NCI-H128 (cell line): ENCODE measurements at regions not wholly inside any gene's neighbourhood (a gene's known extent, or its start where the extent isn't known, plus 50 kb on each side); places are given as distances from the start of the nearest gene placed in this dataset.

ENCODE experiments used
- DNase-seq: peaks from one replicate; lab custom pipeline; 2025; ENCODE audit not compliant: unreplicated experiment; lab: John Stamatoyannopoulos, UW

DNA sequence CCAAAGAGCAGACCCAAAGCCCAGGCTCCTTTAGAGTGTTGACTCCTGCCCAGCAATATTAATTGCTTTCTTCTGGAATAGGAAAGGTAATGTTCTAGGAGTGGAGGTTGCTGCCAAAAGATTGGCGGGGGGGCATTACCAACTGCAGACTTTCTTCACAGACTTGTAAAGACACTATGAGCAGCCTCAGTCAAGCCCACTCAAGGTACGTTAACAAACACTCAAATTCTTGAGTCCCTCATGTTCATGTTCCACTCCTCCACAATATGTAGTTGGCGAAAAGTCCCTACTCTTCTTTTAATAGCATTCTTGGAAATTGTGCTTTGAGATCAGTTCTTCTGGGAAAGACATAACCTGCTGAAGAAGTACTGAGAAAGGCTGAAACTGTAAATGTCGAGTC is 409.2 kb upstream of the KIF2A start:
- DNase-seq = no peak

DNA sequence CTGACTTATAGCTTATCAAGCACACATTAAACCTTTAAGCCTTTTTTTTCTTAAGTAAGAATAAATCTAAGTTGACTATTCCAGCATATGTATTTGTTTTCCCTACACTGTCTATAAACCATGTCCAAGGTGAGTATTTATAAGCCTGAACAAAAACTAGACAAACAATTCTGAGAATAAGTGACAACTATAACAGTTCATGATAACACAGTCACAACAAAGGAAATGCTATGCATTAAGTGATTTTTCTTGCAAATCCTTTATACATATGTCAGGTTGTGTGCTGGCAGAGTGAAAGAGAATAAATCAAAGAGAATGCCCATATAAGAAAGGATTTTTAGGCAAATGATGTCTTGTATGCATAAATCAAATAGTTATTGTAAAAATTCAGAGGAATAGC is 408.8 kb upstream of the KIF2A start:
- DNase-seq = no peak

DNA sequence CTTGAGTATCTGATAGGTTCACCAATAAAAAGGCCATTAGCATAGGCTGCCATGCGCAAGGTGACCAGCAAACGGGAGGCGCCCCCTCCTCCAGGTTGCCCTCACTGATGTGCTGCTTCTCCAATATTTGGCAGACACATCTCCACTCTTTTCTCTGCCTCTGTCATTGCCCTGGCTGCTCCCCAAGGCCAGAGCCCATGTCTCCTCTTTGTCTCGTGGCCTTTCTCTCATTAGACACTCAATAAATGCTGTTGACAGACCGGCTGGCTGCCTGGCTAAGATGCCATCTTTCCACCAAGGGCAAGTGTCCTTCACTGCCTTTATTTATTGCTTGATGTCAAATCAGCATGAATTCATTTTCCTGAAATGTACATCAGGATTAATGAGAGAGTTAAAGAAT is 404.0 kb upstream of the KIF2A start:
- DNase-seq = no peak

DNA sequence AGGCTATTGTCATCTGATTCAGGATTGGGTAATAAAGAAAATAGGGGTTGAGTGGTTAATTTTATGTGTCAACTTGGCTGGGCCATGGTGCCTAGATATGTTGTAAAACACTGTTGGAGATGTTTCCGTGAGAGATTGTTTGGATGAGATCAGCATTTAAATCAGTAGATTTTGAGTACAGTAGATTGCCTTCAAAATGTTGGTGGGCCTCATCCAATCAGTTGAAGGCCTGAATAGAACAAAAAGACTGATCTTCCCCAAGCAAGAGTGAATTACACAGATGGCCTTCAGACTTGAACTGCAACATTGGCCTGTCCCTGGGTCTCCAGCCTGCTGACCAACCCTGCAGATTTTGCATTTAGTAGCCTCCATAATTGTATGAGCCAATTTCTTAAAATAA is 401.3 kb upstream of the KIF2A start:
- DNase-seq = no peak

DNA sequence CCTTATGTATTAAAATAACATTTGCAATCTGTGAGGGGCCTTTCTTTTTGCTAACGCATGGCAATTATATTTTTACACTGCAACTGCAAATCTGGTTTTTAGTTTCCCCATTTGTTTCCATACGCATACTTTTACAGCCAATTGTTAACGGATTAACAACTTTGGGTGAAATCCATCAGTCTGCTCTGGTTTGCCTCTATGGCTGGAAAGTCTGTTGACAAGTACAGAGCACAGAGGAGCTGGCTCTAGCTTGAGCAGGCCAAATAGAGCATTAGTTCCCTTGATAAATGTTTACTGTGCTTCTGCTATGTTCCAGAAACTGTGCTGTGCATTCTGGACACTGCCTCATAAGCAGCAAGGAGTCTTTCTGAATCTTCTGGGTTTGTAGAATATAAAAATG is 400.4 kb upstream of the KIF2A start:
- no peak for DNase-seq

DNA sequence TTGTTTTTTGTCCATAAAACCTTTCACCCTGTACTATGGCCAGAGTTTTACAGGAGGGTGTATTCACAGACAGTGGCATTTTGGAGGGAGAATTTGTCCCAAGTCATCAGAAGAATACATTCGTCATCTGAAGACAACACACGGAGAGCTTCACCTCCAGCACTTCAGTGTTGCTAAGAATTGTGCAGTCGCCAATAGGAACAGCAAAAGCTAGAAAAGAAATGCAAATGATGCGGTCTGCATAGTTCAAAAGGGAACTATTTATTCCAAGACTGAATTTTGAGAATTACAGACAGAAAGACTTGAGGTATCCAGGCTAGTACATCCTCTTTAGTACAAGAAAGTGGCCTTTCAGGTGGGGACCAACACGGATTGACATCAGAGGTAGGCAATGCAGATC is 399.2 kb upstream of the KIF2A start:
- DNase-seq = no peak

DNA sequence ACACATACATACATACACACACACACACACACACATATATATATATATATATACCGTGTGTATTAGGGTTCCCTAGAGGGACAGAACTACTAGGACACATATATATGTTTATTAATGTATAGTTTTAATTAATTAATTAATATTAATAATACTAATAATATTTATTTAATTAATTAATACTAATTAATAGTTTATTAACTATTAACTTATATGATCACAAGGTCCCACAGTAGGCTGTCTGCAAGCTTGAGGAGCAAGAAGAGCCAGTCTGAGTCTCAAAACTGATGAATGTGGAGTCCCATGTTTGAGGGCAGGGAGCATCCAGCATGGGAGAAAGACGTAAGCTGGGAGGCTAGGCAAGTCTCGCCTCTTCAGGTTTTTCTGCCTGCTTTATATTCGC is 398.0 kb upstream of the KIF2A start:
- DNase-seq = no peak

DNA sequence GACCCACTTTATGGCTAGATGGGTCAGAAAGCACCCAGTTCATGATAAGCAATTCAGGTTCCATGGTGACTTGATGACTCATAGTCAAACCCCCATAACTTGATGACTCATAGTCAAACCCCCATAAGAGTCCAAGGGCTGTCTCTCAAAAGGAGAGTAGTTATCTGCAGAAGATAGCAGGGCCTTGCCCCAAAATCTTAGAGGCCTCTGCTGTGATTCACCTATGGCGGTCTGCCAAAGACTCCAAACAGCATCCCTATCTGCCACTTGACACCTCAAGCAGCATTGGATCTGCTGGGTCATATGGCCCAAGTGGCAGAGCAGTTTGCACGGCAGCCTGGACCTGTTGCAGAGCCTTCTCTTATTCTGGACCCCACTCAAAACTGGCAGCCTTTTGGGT is 395.2 kb upstream of the KIF2A start:
- no peak for DNase-seq

DNA sequence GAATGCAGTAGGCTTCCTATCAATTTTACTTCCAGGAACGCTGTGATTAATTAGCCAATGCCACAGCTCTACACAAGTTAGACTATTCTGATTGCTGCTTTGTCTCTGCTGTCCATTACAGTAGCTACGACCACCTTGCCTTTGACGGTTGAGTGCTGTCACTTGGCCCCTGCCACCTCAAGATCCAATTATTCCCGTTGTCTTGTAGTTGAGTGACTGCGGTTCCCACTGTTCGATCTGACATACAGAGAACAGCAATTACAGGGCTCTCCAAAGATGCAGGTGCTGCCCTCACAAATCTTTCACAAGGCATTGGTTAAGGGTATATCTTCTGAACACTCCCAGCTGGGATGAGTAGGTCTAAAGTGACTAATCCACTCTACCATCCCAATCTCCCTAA is 393.4 kb upstream of the KIF2A start:
- DNase-seq = no peak

DNA sequence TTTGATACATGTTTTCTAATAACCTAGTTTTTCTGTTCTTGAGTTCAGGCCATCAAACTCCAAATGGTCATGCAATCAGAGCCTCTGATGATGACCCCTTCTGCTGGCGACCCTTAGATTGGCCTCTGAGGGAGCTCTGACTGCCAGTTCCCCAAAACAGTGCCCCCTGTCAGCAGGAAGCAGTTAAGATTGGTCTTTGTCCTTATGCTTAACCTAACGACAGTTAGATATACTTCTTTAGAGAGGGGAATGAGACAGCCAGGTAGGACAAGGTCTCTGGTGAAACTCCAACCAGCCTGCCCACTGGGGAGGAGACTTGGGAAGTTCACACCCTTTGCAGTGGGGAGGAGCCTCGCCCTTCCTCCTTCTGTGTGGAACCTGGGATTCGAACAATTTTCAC is 390.4 kb upstream of the KIF2A start:
- no peak for DNase-seq

DNA sequence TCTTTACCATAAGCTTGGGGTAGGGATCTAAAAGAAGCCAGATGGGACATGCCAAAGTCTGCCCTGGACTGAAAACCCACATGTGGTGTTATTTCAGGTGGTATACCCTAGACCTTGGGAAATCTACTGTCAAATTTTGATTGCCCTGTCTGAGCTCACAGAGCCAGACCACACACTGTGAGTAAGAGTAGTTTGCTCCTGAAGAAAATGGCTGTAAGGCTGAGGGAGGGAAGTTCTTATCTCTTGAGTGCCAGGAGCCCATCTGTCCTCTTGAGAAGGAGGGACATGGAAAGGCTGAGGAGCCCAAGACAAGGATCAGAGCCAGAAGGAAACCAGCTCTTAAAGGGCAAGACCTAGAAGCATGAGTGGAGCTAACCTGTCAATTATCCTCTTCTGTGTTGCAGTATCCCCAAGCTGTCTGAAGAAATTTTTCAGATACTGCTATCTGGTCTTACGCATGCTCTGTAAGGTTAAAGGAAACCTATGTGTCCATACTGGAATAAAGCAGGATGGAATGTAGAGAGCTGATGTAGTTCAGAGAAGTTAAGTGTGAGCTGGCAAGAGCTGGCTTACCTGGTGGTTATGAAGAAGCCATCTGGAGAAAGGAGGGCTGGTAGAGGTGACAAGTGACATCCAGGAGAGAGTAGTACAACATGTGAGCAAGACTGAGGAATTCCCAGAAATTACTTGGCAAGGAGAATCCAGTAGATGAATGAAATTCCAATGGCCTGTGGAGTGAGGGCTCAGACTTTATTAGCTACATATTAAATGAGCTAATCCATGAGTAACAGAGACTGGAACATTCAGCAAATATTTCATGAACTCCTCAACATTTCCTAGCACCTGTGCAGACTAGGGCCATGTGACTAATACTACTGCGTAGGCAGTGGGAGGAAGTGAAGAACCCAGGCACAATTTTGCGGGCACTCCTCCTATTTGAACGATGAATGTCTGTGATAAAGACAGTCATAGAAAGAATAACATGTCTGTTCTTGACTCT is 389.1 kb upstream of the KIF2A start:
- DNase-seq = no peak

DNA sequence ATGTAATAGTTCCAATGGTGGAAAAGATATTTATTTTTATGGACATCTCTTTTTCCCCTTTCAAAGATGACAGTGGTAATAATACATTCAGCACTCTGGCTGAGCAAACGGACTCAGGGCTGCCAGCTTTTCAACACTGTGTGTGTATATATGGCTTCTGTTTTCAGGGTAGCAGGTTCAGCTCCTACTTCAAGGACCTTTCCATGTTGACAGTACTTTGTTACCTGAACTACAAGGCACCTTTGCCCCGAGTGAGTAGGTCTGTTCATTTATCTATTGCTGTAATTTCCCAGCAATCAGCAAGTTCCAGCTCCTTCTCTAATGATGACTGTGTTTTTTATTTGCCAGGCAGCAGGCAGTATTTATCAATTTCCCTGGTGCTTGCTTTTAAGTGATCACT is 387.4 kb upstream of the KIF2A start:
- DNase-seq = no peak

DNA sequence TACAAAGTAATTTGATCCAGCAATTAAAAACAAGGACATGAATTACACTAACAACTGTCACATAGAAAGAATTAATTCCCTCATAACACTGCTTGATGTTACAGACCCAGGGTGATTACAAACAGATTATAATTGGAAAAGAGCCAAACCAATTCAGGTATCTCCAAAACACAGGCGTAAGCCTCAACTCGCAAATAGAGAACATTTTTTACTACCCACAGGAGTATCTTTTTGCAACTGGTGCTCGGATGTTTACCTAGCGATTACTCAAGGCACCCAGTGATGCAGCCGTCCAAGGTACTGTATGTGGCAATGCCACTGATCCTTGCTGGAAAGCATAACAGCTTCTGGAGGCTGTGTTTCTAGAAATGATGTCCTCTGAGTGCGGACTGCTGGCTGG is 386.1 kb upstream of the KIF2A start:
- no peak for DNase-seq

DNA sequence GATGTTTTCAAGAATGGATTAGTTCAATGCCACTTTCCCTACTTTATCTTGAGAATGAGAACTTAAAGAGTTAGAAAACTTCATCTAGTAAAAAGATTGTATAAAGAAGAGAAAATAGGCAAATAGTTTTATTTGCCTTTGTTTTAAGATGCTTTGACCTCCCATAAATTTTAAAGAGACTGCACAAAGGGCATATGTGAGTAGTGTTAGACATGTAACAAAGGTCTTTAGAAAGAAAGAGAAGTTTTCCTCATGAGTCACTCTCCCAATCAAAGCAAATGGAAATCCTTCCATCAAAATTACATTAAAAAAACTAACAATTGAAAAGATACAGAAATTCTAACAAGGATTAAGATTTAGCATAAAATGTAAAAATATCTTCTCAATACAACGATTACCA is 381.8 kb upstream of the KIF2A start:
- DNase-seq = no peak

DNA sequence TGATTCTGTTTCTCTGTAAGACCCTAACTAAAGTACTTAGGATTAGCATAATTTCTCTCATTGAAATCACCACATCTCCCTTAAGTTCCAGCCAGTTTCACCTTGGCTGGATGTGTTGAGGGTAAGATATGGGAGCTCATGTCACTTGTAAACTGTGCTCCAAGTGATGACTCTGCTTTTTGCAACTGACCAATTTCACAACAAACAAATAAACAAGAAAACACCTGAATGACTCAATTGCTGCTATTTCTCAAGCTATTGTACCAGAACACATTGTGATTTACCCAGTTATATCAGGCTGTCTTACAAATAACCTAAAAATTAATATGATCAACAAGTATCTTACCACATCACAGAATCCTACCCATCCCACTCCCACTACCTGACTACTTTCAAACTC is 379.1 kb upstream of the KIF2A start:
- no peak for DNase-seq

DNA sequence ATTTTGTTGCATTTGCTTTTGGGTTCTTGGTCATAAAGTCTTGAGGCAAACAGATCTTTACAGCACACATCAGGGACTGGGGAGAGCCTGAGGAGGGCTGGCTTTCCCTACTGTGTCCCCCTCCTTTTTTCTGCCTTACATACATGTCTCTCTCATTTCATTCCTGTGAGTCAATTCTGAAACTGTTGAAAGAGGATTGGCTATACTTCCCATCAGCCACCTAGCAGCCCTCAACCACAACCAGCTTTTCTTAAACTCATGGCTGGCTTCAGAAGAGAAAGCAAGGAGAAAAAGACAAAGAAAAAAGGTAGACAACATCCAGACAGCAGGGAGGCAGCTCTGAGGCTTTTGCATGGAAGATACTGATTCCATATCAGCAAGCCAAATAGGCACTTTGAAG is 374.8 kb upstream of the KIF2A start:
- no peak for DNase-seq

DNA sequence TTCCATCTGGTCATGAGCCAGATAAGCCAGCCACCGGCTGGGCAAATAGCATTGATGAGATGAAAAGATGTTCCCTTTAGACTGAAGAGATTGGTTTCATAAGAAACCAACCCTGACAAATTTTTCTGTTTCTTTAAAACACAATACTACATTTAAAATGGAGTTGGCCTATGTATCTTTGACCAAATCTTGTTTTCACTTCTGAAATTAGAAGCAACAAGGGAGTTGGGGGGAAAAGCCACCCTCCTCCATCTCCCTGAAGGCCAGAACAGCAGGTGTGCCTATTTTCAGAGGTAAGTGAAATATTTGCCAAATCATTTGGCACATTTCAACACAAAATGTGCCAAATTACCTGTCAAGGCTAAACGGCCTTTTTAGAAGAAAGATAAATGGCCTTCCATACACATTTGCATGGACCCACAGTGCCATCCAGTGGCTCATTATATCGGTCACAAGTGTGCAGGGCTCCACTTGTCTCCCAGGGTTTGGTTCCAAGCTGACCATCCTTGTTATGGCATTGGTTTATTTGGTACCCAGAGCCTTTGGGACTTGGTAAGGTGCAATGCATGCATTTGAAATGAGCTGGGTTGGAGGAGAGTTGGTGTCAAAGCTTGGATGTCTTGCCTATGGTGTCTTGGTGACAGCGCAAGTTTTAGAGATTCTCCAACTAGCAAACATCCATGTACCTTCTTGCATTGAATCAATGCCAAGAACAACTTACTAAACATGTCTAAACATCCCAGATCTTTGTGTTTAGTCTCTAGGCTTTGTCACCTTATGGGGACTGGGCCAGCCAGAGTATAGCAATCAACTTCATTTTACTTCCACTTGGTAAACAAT is 372.0 kb upstream of the KIF2A start:
- no peak for DNase-seq

DNA sequence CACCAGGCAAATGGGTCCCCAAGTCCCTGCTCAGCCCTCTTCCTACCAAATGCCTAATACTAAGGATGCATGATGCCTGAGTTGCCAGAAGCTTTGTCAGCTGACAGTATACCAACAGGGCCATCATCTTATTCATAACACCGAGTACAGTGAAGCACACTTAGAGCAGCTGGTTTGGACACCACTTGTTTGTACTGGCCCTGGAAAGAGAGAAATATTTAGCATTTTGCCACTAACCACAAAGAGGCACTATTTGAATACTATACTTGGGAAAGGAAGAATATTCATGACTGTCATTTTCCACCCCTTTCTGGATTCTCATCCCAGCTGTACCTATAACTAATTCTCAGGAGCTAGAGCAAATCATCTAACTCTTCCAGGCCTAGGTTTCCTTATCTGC is 364.4 kb upstream of the KIF2A start:
- no peak for DNase-seq

DNA sequence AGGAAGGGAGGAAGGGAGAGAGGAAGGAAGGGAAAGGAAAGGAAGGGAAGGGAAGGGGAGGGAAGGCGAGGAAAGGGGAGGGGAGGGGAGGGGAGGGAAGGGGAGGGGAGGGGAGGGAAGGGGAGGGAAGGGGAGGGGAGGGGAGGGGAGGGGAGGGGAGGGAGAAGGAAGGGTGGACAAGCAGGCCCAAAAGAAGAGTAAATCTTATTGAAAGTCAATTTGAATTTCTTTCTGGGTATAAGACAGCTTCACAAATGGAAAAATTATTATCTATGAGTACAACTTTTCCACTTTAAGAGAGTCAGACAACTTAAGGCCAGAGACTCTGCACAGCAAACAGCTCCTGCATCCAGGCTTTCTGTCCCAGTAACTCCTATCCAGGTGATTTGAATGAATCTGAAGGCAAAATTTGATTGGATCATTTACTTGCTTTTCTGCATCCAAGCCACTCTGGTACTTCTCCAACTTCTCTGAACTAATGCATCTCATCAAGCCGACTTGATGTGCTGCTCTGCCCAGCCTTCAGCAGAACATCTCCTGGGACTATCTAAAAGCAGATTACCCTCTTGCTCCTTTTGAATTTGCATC is 363.4 kb upstream of the KIF2A start:
- no peak for DNase-seq

DNA sequence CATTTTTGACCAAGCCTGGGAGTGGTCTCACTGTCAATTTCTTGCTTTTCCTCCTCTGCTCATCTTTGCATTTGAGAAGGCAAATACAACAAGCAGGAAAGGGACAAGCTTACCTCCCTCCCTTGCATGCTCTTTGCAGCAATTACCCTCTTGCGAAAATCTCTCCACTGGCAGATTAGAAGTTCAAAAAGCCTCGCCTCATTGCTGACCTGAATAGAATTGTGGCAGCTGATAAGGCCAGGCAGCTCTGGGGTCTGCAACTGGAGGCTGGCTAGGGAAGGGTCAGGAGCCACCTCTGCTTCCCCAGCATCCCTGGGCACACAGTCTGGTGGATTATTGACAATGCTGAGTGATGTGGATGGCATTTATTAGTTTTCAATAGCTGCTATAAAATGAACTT is 362.3 kb upstream of the KIF2A start:
- DNase-seq = no peak

DNA sequence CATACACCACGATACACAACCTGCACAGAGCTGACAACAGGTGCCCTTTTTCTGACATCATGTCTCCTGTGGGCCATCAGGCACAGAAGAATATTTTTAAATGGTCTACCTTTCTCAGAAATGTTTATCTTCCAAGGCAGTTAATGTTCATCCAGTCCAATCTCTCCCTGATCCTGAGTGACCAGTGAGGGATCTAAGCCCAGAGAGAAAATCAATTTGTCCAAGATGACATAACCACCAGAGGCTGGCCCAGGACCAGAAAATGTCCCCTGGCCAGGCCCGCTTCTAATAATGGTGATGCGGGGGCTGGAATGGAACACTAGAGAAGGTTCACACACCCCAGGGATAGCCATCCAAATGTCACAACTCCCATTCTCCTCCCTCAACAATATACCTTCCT is 357.9 kb upstream of the KIF2A start:
- DNase-seq = no peak
